ENCODE measurements at regions not wholly inside any gene's neighbourhood (a gene's known extent, or its start where the extent isn't known, plus 50 kb on each side); places are given as distances from the start of the nearest gene placed in this dataset.

DNA sequence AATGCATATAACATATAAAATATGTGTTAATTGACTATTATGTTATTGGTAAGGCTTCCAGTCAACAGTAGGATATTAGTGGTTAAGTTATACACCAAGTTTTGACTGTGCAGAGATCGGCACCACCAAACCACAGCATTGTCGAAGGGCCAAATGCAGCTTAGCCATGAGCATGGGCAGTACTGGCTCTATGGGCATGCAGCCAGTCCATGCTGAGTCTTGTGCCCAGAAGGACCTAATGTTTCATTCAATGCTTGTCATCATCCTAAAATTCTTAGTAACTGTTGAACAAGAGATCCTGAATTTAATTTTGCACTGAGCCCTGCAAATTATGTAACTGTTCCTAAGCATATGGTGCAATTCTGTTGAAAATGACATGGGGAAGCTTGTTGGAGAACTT, 233.4 kb upstream of the HS3ST3A1 start:
- no peak overlapping the region for H3K27ac Mint-ChIP-seq
- H3K27me3 ChIP-seq (ENCODE audit: insufficient read depth), result no peaks in the 10 kb centered on the region
- H3K4me1 Mint-ChIP-seq, result no peaks in the 10 kb centered on the region
- H3K36me3 ChIP-seq (ENCODE audit: insufficient read depth), result no peaks in the 10 kb centered on the region
- H3K4me1 ChIP-seq (ENCODE audit: insufficient read depth), result no peaks in the 10 kb centered on the region
- TF ChIP-seq ZNF114 (CRISPR knock-in tag; IDR thresholded peaks at IDR 0.05), result no peak
- no peak for TF ChIP-seq EZH2 (IDR thresholded peaks at IDR 0.05; ENCODE audit: low read depth, unreplicated experiment)
- TF ChIP-seq POLR2AphosphoS5 (IDR thresholded peaks at IDR 0.05; ENCODE audit: low read depth), result no peak
- TF ChIP-seq, protein P1, sequence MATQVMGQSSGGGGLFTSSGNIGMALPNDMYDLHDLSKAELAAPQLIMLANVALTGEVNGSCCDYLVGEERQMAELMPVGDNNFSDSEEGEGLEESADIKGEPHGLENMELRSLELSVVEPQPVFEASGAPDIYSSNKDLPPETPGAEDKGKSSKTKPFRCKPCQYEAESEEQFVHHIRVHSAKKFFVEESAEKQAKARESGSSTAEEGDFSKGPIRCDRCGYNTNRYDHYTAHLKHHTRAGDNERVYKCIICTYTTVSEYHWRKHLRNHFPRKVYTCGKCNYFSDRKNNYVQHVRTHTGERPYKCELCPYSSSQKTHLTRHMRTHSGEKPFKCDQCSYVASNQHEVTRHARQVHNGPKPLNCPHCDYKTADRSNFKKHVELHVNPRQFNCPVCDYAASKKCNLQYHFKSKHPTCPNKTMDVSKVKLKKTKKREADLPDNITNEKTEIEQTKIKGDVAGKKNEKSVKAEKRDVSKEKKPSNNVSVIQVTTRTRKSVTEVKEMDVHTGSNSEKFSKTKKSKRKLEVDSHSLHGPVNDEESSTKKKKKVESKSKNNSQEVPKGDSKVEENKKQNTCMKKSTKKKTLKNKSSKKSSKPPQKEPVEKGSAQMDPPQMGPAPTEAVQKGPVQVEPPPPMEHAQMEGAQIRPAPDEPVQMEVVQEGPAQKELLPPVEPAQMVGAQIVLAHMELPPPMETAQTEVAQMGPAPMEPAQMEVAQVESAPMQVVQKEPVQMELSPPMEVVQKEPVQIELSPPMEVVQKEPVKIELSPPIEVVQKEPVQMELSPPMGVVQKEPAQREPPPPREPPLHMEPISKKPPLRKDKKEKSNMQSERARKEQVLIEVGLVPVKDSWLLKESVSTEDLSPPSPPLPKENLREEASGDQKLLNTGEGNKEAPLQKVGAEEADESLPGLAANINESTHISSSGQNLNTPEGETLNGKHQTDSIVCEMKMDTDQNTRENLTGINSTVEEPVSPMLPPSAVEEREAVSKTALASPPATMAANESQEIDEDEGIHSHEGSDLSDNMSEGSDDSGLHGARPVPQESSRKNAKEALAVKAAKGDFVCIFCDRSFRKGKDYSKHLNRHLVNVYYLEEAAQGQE (IDR thresholded peaks at IDR 0.05; ENCODE audit: unreplicated experiment), result no peak
- TF ChIP-seq, protein P2, sequence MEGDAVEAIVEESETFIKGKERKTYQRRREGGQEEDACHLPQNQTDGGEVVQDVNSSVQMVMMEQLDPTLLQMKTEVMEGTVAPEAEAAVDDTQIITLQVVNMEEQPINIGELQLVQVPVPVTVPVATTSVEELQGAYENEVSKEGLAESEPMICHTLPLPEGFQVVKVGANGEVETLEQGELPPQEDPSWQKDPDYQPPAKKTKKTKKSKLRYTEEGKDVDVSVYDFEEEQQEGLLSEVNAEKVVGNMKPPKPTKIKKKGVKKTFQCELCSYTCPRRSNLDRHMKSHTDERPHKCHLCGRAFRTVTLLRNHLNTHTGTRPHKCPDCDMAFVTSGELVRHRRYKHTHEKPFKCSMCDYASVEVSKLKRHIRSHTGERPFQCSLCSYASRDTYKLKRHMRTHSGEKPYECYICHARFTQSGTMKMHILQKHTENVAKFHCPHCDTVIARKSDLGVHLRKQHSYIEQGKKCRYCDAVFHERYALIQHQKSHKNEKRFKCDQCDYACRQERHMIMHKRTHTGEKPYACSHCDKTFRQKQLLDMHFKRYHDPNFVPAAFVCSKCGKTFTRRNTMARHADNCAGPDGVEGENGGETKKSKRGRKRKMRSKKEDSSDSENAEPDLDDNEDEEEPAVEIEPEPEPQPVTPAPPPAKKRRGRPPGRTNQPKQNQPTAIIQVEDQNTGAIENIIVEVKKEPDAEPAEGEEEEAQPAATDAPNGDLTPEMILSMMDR (conservative IDR thresholded peaks at IDR 0.05; ENCODE audit: low read depth in 2 of 2), result no peak
- TF ChIP-seq, protein P3, sequence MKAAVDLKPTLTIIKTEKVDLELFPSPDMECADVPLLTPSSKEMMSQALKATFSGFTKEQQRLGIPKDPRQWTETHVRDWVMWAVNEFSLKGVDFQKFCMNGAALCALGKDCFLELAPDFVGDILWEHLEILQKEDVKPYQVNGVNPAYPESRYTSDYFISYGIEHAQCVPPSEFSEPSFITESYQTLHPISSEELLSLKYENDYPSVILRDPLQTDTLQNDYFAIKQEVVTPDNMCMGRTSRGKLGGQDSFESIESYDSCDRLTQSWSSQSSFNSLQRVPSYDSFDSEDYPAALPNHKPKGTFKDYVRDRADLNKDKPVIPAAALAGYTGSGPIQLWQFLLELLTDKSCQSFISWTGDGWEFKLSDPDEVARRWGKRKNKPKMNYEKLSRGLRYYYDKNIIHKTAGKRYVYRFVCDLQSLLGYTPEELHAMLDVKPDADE (IDR thresholded peaks at IDR 0.05), result no peak
- TF ChIP-seq CREB1 (CRISPR knock-in tag; IDR thresholded peaks at IDR 0.05; ENCODE audit: low read depth), result no peak
- TF ChIP-seq EZH2phosphoT487 (IDR thresholded peaks at IDR 0.05; ENCODE audit: unreplicated experiment), result no peak
- no peak for TF ChIP-seq ZNF331 (CRISPR knock-in tag; IDR thresholded peaks at IDR 0.05; ENCODE audit: low read depth)
- no peak overlapping the region for H3K4me2 ChIP-seq
- no peaks in the 10 kb centered on the region for H4K20me1 ChIP-seq (replicated peaks; ENCODE audit: insufficient read depth)
- peaks cover 1% of the 10 kb centered on the region for H3K27me3 Mint-ChIP-seq (ENCODE audit: insufficient read depth, low read depth, poor library complexity)
- no peaks in the 10 kb centered on the region for H3K36me3 Mint-ChIP-seq (ENCODE audit: low read depth)
- H3K79me2 ChIP-seq (replicated peaks; ENCODE audit: insufficient read depth), result no peaks in the 10 kb centered on the region
- no peak overlapping the region for H3K4me3 ChIP-seq
- H2AFZ ChIP-seq, result no peak overlapping the region
- H3F3A ChIP-seq (replicated peaks; ENCODE audit: low read depth), result no peaks in the 10 kb centered on the region
- no peak overlapping the region for H3K27ac ChIP-seq (ENCODE audit: low read depth)
- no peaks in the 10 kb centered on the region for H3K9me3 Mint-ChIP-seq
- no peaks in the 10 kb centered on the region for H3K9me2 ChIP-seq (ENCODE audit: insufficient read depth)
- no peak for DNase-seq (ENCODE audit: low spot score)
- H3K4me3 Mint-ChIP-seq, result no peak overlapping the region
- no peak for ATAC-seq

DNA sequence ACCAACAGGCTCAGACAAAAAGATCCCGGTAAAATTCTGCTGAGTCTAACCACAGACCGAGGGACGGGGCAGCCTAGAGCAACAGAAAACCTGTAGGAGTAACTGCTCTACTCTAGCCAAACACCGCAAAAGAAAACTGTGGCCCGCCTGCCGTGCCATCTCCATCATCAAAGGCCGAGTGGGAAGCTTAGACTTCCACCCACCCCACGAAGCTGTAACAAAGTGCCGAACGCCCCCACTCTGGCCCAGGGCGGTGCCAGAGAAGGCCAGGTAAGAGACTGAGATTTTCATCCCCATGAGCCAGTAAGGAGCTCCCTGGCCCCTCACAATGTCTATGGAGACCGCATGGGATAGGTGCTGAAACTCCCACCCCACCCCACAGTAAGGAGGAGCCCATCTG, 231.9 kb upstream of the COX10 start:
- Histone ChIP-seq H3K4me1 (ENCODE audit: insufficient read depth) (no peaks in the 10 kb centered on the region), H3K9me2 (ENCODE audit: insufficient read depth) (no peaks in the 10 kb centered on the region), H3K79me2 (replicated peaks; ENCODE audit: insufficient read depth) (no peaks in the 10 kb centered on the region), H4K20me1 (replicated peaks; ENCODE audit: insufficient read depth) (no peaks in the 10 kb centered on the region), H3F3A (replicated peaks; ENCODE audit: low read depth) (no peaks in the 10 kb centered on the region), H3K4me2 (no peak overlapping the region), H3K36me3 (ENCODE audit: insufficient read depth) (no peaks in the 10 kb centered on the region), H3K4me3 (no peak overlapping the region), H2AFZ (no peak overlapping the region), H3K27ac (ENCODE audit: low read depth) (no peak overlapping the region), H3K27me3 (ENCODE audit: insufficient read depth) (no peaks in the 10 kb centered on the region)
- no peaks in the 10 kb centered on the region for H3K4me1 Mint-ChIP-seq
- no peaks in the 10 kb centered on the region for H3K9me3 Mint-ChIP-seq
- no peak overlapping the region for H3K4me3 Mint-ChIP-seq
- no peak overlapping the region for H3K27ac Mint-ChIP-seq
- H3K27me3 Mint-ChIP-seq (ENCODE audit: insufficient read depth, low read depth, poor library complexity), result peaks cover 1% of the 10 kb centered on the region
- DNase-seq (ENCODE audit: low spot score) (no peak), ATAC-seq (no peak)
- H3K36me3 Mint-ChIP-seq (ENCODE audit: low read depth), result no peaks in the 10 kb centered on the region
- no peak for TF ChIP-seq EZH2 (IDR thresholded peaks at IDR 0.05; ENCODE audit: low read depth, unreplicated experiment)
- no peak for TF ChIP-seq JUNB (IDR thresholded peaks at IDR 0.05; ENCODE audit: unreplicated experiment)
- no peak for TF ChIP-seq POLR2AphosphoS5 (IDR thresholded peaks at IDR 0.05; ENCODE audit: low read depth)
- TF ChIP-seq ZNF114 (CRISPR knock-in tag; IDR thresholded peaks at IDR 0.05), result no peak
- TF ChIP-seq, protein P1 (IDR thresholded peaks at IDR 0.05; ENCODE audit: unreplicated experiment), result no peak
- no peak for TF ChIP-seq STAT1 (IDR thresholded peaks at IDR 0.05; ENCODE audit: unreplicated experiment)
- TF ChIP-seq, protein P2 (conservative IDR thresholded peaks at IDR 0.05; ENCODE audit: low read depth in 2 of 2), result no peak
- TF ChIP-seq EZH2phosphoT487 (IDR thresholded peaks at IDR 0.05; ENCODE audit: unreplicated experiment), result no peak

Measured in GM23338 (cell line).